Heart left ventricle (tissue), 16 donors: ENCODE measurements at regions not wholly inside any gene's neighbourhood (a gene's known extent, or its start where the extent isn't known, plus 50 kb on each side); places are given as distances from the start of the nearest gene placed in this dataset.

Source experiments
- ATAC-seq, 4 donors: fragments of 200-7000 bp; cut with Tn5 transposase; one replicate each; pipeline ENCODE4 v1.9.1; 2020 to 2022; ENCODE audit warnings: moderate library complexity in 4 of 4, mild to moderate bottlenecking in 3 of 4, moderate number of reproducible peaks in 1 of 4
- DNase-seq, 5 donors: peaks; one replicate each; pipeline ENCODE4 v3.0.0-alpha.2; 2020
- H3K27ac ChIP-seq, 12 donors: fragments of 200-600 bp; sonication (generic) in 4 of 12; one replicate each; pipeline versions ENCODE4 v1.5.0 to v1.8.0; 2016 to 2022; ENCODE audit warnings: mild to moderate bottlenecking in 2 of 12
- H3K27me3 ChIP-seq, 9 donors: fragments of 200-600 bp; sonication (generic) in 2 of 9; one replicate each; pipeline versions ENCODE4 v1.5.1 to v1.8.0; 2016 to 2022; ENCODE audit warnings: mild to moderate bottlenecking in 3 of 9
- H3K36me3 ChIP-seq, 9 donors: fragments of 200-600 bp; sonication (generic) in 2 of 9; one replicate each; pipeline versions ENCODE4 v1.5.0 to v1.8.0; 2018 to 2022; ENCODE audit warnings: mild to moderate bottlenecking in 2 of 9
- H3K4me1 ChIP-seq, 12 donors: fragments of 200-600 bp; sonication (generic) in 4 of 12; one replicate each; pipeline versions ENCODE4 v1.5.0 to v1.8.0; 2016 to 2022; ENCODE audit warnings: mild to moderate bottlenecking in 3 of 12
- H3K4me3 ChIP-seq, 12 donors: fragments of 200-600 bp; sonication (generic) in 4 of 12; one replicate each; pipeline versions ENCODE4 v1.5.0 to v1.8.0; 2017 to 2022; ENCODE audit warnings: mild to moderate bottlenecking in 9 of 12, moderate library complexity in 4 of 12
- H3K9me3 ChIP-seq, 12 donors: fragments of 200-600 bp; sonication (generic) in 4 of 12; one replicate each; pipeline versions ENCODE4 v1.5.0 to v1.8.0; 2016 to 2022; ENCODE audit warnings: mild to moderate bottlenecking in 1 of 12
- POLR2A ChIP-seq, 2 donors: fragments of 450-650 bp; IDR thresholded peaks; one replicate each; pipeline ENCODE4 v1.6.1; 2017; ENCODE audit warnings: antibody characterized with exemption in 2 of 2, mild to moderate bottlenecking in 2 of 2, moderate library complexity in 2 of 2
- WGBS, 4 donors: extraction: QIAGEN DNeasy Blood & Tissue Kit in 2 of 4; methylation state at CpG; one replicate each; pipeline versions ENCODE4 v1.1.5 to v1.1.7; 2013 to 2018; 5-methylcytosine and 5-hydroxymethylcytosine counted together
- intact Hi-C, 10 donors: fragments of 100-400 bp; cut with DNase I; formaldehyde crosslinking; loops; one replicate each; pipeline versions ENCODE4 v1.11.1 to v1.14.2; 2022
- TF ChIP-seq, protein P1 (sequence below), 12 donors: fragments of 200-600 bp; sonication (generic) in 4 of 12; IDR thresholded peaks; one replicate each; pipeline versions ENCODE4 v1.5.0 to v1.8.0; 2018 to 2022; ENCODE audit warnings: antibody characterized with exemption in 12 of 12, mild to moderate bottlenecking in 5 of 12
- donor health status: ischemic (EF 13 %, LVEDD 7.1; RV severe dilation, severe dysfunction).
- donor health status: healthy with polysubstance abuse.
- donor health status: DM: no; HTN: yes; CAD: no.
- donor health status: DM: no; HTN: no; CAD: no.
- donor health status: ischemic (EF 25% LVEDD 6.9; RV normal size, moderate dysfunction).
- donor health status: ischemic (EF 25% LVEDD 5.7; RV mildly dilated, moderate dysfunction).
- donor health status: healthy.
- donor health status: DM: yes; HTN: yes; CAD: no.
- donor health status: ischemic (EF 35%, LVEDD 5.7; RV mildly dilated, moderate dysfunction).
- donor health status: nonischemic (EF 11% LVEDD 7.7; RV severe dilation, severe dysfunction).
- donor health status: DM: yes; HTN: yes; CAD: no.
- donor health status: PGD.
- donor health status: ischemic (EF 29% LVEDD 5.4; RV normal size, mild dysfunction).
- donor health status: nonischemic (EF 23%, LVEDD 6.1; RV moderate dilation, normal function).

DNA sequence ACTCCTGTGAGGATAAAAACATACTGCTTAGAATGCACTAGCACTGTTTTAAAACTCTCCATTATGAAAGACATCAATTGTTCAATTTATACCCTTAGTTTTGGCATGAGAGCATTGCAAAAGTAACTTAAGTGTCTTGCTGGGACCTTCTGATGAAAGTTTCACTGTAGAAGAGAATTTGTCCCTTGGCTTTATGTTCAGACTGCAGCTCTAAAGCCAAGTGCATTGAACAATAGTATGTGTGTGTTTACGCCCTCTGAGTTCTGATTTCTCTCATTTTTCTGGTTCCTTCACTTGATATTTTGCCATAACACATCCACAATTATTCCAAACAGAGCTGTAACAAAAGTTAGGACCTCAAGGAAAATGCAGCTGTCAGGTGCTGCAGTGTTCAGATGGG is 474.6 kb downstream of the DISC1 start:
- whole genome bisulfite sequencing, 4 donors = 84 to 97% (median 88%) methylated on average over 1 of the region's 1 CpG
- ATAC-seq (no peak), DNase-seq (no peak)
- Histone ChIP-seq H3K36me3 (no peaks in the 10 kb centered on the region), H3K27me3 (no peaks in the 10 kb centered on the region), H3K4me1 (no peaks in the 10 kb centered on the region), H3K27ac (no peak overlapping the region), H3K4me3 (no peak overlapping the region), H3K9me3 (peaks cover 0 to 8% (median 0%) of the 10 kb centered on the region in 12 donors)
- no peak for TF ChIP-seq POLR2A (IDR thresholded peaks at IDR 0.05)
- TF ChIP-seq, protein P1, sequence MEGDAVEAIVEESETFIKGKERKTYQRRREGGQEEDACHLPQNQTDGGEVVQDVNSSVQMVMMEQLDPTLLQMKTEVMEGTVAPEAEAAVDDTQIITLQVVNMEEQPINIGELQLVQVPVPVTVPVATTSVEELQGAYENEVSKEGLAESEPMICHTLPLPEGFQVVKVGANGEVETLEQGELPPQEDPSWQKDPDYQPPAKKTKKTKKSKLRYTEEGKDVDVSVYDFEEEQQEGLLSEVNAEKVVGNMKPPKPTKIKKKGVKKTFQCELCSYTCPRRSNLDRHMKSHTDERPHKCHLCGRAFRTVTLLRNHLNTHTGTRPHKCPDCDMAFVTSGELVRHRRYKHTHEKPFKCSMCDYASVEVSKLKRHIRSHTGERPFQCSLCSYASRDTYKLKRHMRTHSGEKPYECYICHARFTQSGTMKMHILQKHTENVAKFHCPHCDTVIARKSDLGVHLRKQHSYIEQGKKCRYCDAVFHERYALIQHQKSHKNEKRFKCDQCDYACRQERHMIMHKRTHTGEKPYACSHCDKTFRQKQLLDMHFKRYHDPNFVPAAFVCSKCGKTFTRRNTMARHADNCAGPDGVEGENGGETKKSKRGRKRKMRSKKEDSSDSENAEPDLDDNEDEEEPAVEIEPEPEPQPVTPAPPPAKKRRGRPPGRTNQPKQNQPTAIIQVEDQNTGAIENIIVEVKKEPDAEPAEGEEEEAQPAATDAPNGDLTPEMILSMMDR (IDR thresholded peaks at IDR 0.05) = no peak
- intact Hi-C loops = no loop called here

DNA sequence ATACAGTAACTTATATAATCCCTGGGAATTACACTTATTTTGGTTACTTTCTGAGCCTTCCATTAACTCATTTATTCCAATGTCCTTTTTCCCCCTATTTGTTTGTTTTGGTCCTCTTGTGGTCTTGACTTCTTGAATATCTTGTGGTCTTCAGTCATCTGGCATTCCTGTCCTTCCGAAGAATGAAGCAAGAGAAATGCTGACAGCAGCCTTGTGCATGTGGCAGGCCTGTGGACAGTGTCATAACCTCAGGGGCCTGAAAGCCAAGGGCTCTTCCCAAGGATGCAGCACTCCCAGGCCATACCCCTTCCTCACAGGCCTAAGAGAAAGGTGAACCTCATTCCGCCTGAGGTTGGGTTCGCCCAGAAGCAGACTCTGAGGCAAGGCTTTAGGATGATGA is 470.2 kb downstream of the DISC1 start:
- Histone ChIP-seq H3K27me3 (no peaks in the 10 kb centered on the region), H3K4me3 (no peak overlapping the region), H3K27ac (no peak overlapping the region), H3K9me3 (peaks cover 0 to 8% (median 0%) of the 10 kb centered on the region in 12 donors), H3K4me1 (no peaks in the 10 kb centered on the region), H3K36me3 (no peaks in the 10 kb centered on the region)
- DNase-seq (no peak), ATAC-seq (no peak)
- TF ChIP-seq POLR2A (IDR thresholded peaks at IDR 0.05) = no peak
- TF ChIP-seq, protein P1 (IDR thresholded peaks at IDR 0.05) = no peak
- 79 to 99% (median 95%) methylated on average over 3 of the region's 3 CpGs for WGBS, 4 donors
- intact Hi-C loops = no loop called here
